Vagina (tissue), 2 donors: ENCODE measurements at regions not wholly inside any gene's neighbourhood (a gene's known extent, or its start where the extent isn't known, plus 50 kb on each side); places are given as distances from the start of the nearest gene placed in this dataset.

Experiments
- DNase-seq, 2 donors: peaks; one replicate each; pipeline ENCODE4 v3.0.0-alpha.2; 2017; ENCODE audit errors: extremely low spot score in 2 of 2
- H3K27ac ChIP-seq: fragments of 200-600 bp; sonication (generic); one replicate; pipeline ENCODE4 v1.5.1; 2019
- H3K27me3 ChIP-seq: fragments of 200-600 bp; sonication (generic); one replicate; pipeline ENCODE4 v1.5.1; 2019
- H3K36me3 ChIP-seq, 2 donors: fragments of 200-600 bp; sonication (generic); one replicate each; pipeline ENCODE4 v1.5.1; 2017 to 2019
- H3K4me1 ChIP-seq: fragments of 200-600 bp; sonication (generic); one replicate; pipeline ENCODE4 v1.5.1; 2019
- H3K4me3 ChIP-seq, 2 donors: fragments of 200-600 bp; sonication (generic); 1 replicate in 1 of 2; 2 replicates in 1 of 2; pipeline ENCODE4 v1.5.1; 2016 to 2019
- H3K9me3 ChIP-seq: fragments of 200-600 bp; sonication (generic); one replicate; pipeline ENCODE4 v1.5.1; 2019
- CTCF ChIP-seq, 3 experiments: fragments of 450-650 bp in 2 of 3; fragments of 200-600 bp in 1 of 3; sonication (generic) in 1 of 3; IDR thresholded peaks; one replicate each; pipeline ENCODE4 v1.5.1; 2017 to 2019; ENCODE audit warnings: antibody characterized with exemption in 3 of 3, mild to moderate bottlenecking in 2 of 3, moderate library complexity in 2 of 3
- POLR2A ChIP-seq, 2 donors: fragments of 450-650 bp; IDR thresholded peaks; one replicate each; pipeline ENCODE4 v1.6.1; 2017; ENCODE audit warnings: antibody characterized with exemption in 2 of 2, mild to moderate bottlenecking in 2 of 2, moderate library complexity in 2 of 2
- POLR2AphosphoS5 ChIP-seq, 2 donors: sonication (generic); formaldehyde crosslinking; IDR thresholded peaks; one replicate each; pipeline ENCODE4 v1.9.0; 2017; ENCODE audit warnings: antibody characterized with exemption in 2 of 2, mild to moderate bottlenecking in 2 of 2, low read depth in 1 of 2; ENCODE audit not compliant: insufficient read depth in 1 of 2
- intact Hi-C: fragments of 100-400 bp; cut with DNase I; formaldehyde crosslinking; loops from one replicate; pipeline ENCODE4 v1.15.1; 2023

GRCh38 chr2:146271131-146271831 is 1573.5 kb upstream of the ACVR2A start:
- Histone ChIP-seq H3K4me1 (no peaks in the 10 kb centered on the region), H3K4me3 (no peak overlapping the region), H3K27me3 (no peaks in the 10 kb centered on the region), H3K9me3 (no peaks in the 10 kb centered on the region), H3K36me3 (no peaks in the 10 kb centered on the region), H3K27ac (no peak overlapping the region)
- DNase-seq = no peak
- TF ChIP-seq POLR2A (IDR thresholded peaks at IDR 0.05) (no peak), POLR2AphosphoS5 (IDR thresholded peaks at IDR 0.05; ENCODE audit: insufficient read depth in 1 of 2, low read depth in 1 of 2) (no peak), CTCF (IDR thresholded peaks at IDR 0.05) (no peak)
- intact Hi-C loops = no loop called here

- H3K9me3 ChIP-seq = no peaks in the 10 kb centered on the region
- no peak overlapping the region for H3K4me3 ChIP-seq
- TF ChIP-seq POLR2AphosphoS5 (IDR thresholded peaks at IDR 0.05; ENCODE audit: insufficient read depth in 1 of 2, low read depth in 1 of 2) = no peak
- no peak for TF ChIP-seq CTCF (IDR thresholded peaks at IDR 0.05)
- TF ChIP-seq POLR2A (IDR thresholded peaks at IDR 0.05) = no peak
- H3K27me3 ChIP-seq = no peaks in the 10 kb centered on the region
- DNase-seq = no peak
- H3K27ac ChIP-seq = no peak overlapping the region
- intact Hi-C loops = no loop called here
- no peaks in the 10 kb centered on the region for H3K36me3 ChIP-seq
- H3K4me1 ChIP-seq = no peaks in the 10 kb centered on the region
Observed at GRCh38 chr2:146270618-146271017, 1574.2 kb upstream of the ACVR2A start.

GRCh38 chr2:146267093-146267492 is 1577.7 kb upstream of the ACVR2A start:
- TF ChIP-seq CTCF (IDR thresholded peaks at IDR 0.05) (no peak), POLR2A (IDR thresholded peaks at IDR 0.05) (no peak), POLR2AphosphoS5 (IDR thresholded peaks at IDR 0.05; ENCODE audit: insufficient read depth in 1 of 2, low read depth in 1 of 2) (no peak)
- H3K4me3 ChIP-seq = no peak overlapping the region
- no peak for DNase-seq
- H3K36me3 ChIP-seq = no peaks in the 10 kb centered on the region
- H3K9me3 ChIP-seq = no peaks in the 10 kb centered on the region
- intact Hi-C loops = no loop called here
- H3K27ac ChIP-seq = no peak overlapping the region
- H3K4me1 ChIP-seq = no peaks in the 10 kb centered on the region
- no peaks in the 10 kb centered on the region for H3K27me3 ChIP-seq

GRCh38 chr2:146265656-146266055 is 1579.2 kb upstream of the ACVR2A start:
- no peak for TF ChIP-seq POLR2A (IDR thresholded peaks at IDR 0.05)
- no peak for TF ChIP-seq CTCF (IDR thresholded peaks at IDR 0.05)
- TF ChIP-seq POLR2AphosphoS5 (IDR thresholded peaks at IDR 0.05; ENCODE audit: insufficient read depth in 1 of 2, low read depth in 1 of 2) = no peak
- Histone ChIP-seq H3K9me3 (no peaks in the 10 kb centered on the region), H3K27me3 (no peaks in the 10 kb centered on the region), H3K4me3 (no peak overlapping the region), H3K36me3 (no peaks in the 10 kb centered on the region), H3K27ac (no peak overlapping the region), H3K4me1 (no peaks in the 10 kb centered on the region)
- no peak for DNase-seq
- intact Hi-C loops = no loop called here

GRCh38 chr2:146262606-146263005 is 1582.2 kb upstream of the ACVR2A start:
- no peaks in the 10 kb centered on the region for H3K36me3 ChIP-seq
- intact Hi-C loops = no loop called here
- H3K27ac ChIP-seq = no peak overlapping the region
- no peaks in the 10 kb centered on the region for H3K9me3 ChIP-seq
- no peaks in the 10 kb centered on the region for H3K4me1 ChIP-seq
- no peak for DNase-seq
- no peak for TF ChIP-seq POLR2A (IDR thresholded peaks at IDR 0.05)
- H3K27me3 ChIP-seq = no peaks in the 10 kb centered on the region
- H3K4me3 ChIP-seq = no peak overlapping the region
